MCF 10A (cell line): ENCODE measurements at regions not wholly inside any gene's neighbourhood (a gene's known extent, or its start where the extent isn't known, plus 50 kb on each side); places are given as distances from the start of the nearest gene placed in this dataset.

Experiments used
- BruUV-seq: library from RNA; stranded (reverse); fragments of 400-500 nt; replicated peaks from 2 replicates; lab custom pipeline; 2021; lab: Mats Ljungman, UMichigan
- CTCF ChIA-PET: fragments of 300-600 bp; sonication (Branson Sonifier 250); formaldehyde crosslinking; extraction: SDS; loops from one replicate; lab custom pipeline; 2021; ENCODE audit warnings: antibody characterized with exemption, inconsistent platforms; lab: Yijun Ruan, JAX
- POLR2A ChIA-PET: fragments of 300-600, 350-650 bp; sonication (Branson Sonifier 250); formaldehyde crosslinking; extraction: SDS; loops from one replicate; lab custom pipeline; 2020; ENCODE audit warnings: antibody characterized with exemption, inconsistent platforms; lab: Yijun Ruan, JAX
- DNase-seq: peaks from one replicate; pipeline ENCODE4 v3.0.0-alpha.2; 2018; ENCODE audit not compliant: unreplicated experiment
- H3K27ac Mint-ChIP-seq: one replicate; pipeline ENCODE4 v1.8.0; 2022; ENCODE audit warnings: mild to moderate bottlenecking, low read depth, mixed read lengths; ENCODE audit not compliant: unreplicated experiment
- H3K27me3 Mint-ChIP-seq: one replicate; pipeline ENCODE4 v1.8.0; 2022; ENCODE audit warnings: mixed read lengths; ENCODE audit not compliant: insufficient read depth, unreplicated experiment
- H3K36me3 Mint-ChIP-seq: one replicate; pipeline ENCODE4 v1.8.0; 2022; ENCODE audit warnings: mild to moderate bottlenecking, moderate library complexity, mixed read lengths; ENCODE audit not compliant: insufficient read depth, unreplicated experiment
- H3K4me1 Mint-ChIP-seq: one replicate; pipeline ENCODE4 v1.8.0; 2022; ENCODE audit warnings: mixed read lengths; ENCODE audit not compliant: insufficient read depth, unreplicated experiment
- H3K4me3 Mint-ChIP-seq: one replicate; pipeline ENCODE4 v1.8.0; 2022; ENCODE audit warnings: mild to moderate bottlenecking, moderate library complexity, mixed read lengths; ENCODE audit not compliant: unreplicated experiment
- H3K9me3 Mint-ChIP-seq: one replicate; pipeline ENCODE4 v1.8.0; 2022; ENCODE audit warnings: mixed read lengths; ENCODE audit not compliant: unreplicated experiment
- CTCF ChIP-seq: fragments of 200-600 bp; IDR thresholded peaks from one replicate; pipeline ENCODE4 v1.8.0; 2022; ENCODE audit warnings: antibody characterized with exemption, mild to moderate bottlenecking; ENCODE audit not compliant: unreplicated experiment
- intact Hi-C: fragments of 100-400 bp; cut with micrococcal nuclease; formaldehyde crosslinking; loops from 2 replicates; pipeline ENCODE4 v1.14.1; 2022

- POLR2A ChIA-PET, result no interaction called here
- intact Hi-C loops, result no loop called here
- H3K4me1 Mint-ChIP-seq, result no peaks in the 10 kb centered on the region
- no peak for TF ChIP-seq CTCF
- peaks cover 17% of the 10 kb centered on the region for H3K9me3 Mint-ChIP-seq
- no TSS peak for BruUV-seq
- H3K27me3 Mint-ChIP-seq, result no peaks in the 10 kb centered on the region
- CTCF ChIA-PET, result no interaction called here
- no peak overlapping the region for H3K27ac Mint-ChIP-seq
- no peak for DNase-seq
- no peak overlapping the region for H3K4me3 Mint-ChIP-seq
- H3K36me3 Mint-ChIP-seq, result no peaks in the 10 kb centered on the region
Measured at GRCh38 chrX:126272795-126273497, 106.9 kb upstream of the DCAF12L2 start.

GRCh38 chrX:126265116-126265515 is 99.0 kb upstream of the DCAF12L2 start:
- intact Hi-C loops, result no loop called here
- Mint-ChIP-seq H3K4me1 (no peaks in the 10 kb centered on the region), H3K36me3 (no peaks in the 10 kb centered on the region), H3K27me3 (no peaks in the 10 kb centered on the region), H3K4me3 (no peak overlapping the region), H3K27ac (no peak overlapping the region), H3K9me3 (peaks cover 8% of the 10 kb centered on the region)
- DNase-seq, result no peak
- ChIA-PET CTCF (no interaction called here), POLR2A (no interaction called here)
- TF ChIP-seq CTCF, result no peak
- no TSS peak for BruUV-seq

GRCh38 chrX:126238220-126238619 is 72.1 kb upstream of the DCAF12L2 start:
- H3K9me3 Mint-ChIP-seq, result peaks cover 4% of the 10 kb centered on the region
- no TSS peak for BruUV-seq
- H3K27ac Mint-ChIP-seq, result no peak overlapping the region

GRCh38 chrX:126237524-126237923 is 71.4 kb upstream of the DCAF12L2 start:
- H3K9me3 Mint-ChIP-seq, result no peaks in the 10 kb centered on the region
- intact Hi-C loops, result no loop called here
- no peaks in the 10 kb centered on the region for H3K4me1 Mint-ChIP-seq
- ChIA-PET POLR2A (no interaction called here), CTCF (no interaction called here)
- BruUV-seq, result no TSS peak
- TF ChIP-seq CTCF, result no peak
- H3K4me3 Mint-ChIP-seq, result no peak overlapping the region
- no peak overlapping the region for H3K27ac Mint-ChIP-seq
- DNase-seq, result no peak
- no peaks in the 10 kb centered on the region for H3K36me3 Mint-ChIP-seq
- H3K27me3 Mint-ChIP-seq, result no peaks in the 10 kb centered on the region

More at GRCh38 chrX:126238220-126238619, 72.1 kb upstream of the DCAF12L2 start:
- ChIA-PET CTCF (interaction anchor here (0.6 kb wide), 1 partner anchor 32 kb away, joined by 3 read pairs; no protein-coding TSS in a partner anchor), POLR2A (no interaction called here)
- Mint-ChIP-seq H3K4me3 (no peak overlapping the region), H3K27me3 (no peaks in the 10 kb centered on the region), H3K4me1 (no peaks in the 10 kb centered on the region), H3K36me3 (no peaks in the 10 kb centered on the region)
- intact Hi-C loops, result no loop called here
- no peak for DNase-seq
- TF ChIP-seq CTCF, result no peak
